Pancreas (tissue), 10 donors: ENCODE measurements at regions not wholly inside any gene's neighbourhood (a gene's known extent, or its start where the extent isn't known, plus 50 kb on each side); places are given as distances from the start of the nearest gene placed in this dataset.
A peak's percentile ranks its signal among the peaks of the same experiment; 100 is the strongest.

Experiments
- ATAC-seq, 4 donors: fragments of 200-7000 bp; cut with Tn5 transposase; one replicate each; pipeline versions ENCODE4 v1.8.0 to v1.9.1; 2020; ENCODE audit warnings: mild to moderate bottlenecking in 4 of 4, moderate library complexity in 4 of 4
- DNase-seq, 6 donors: peaks; one replicate each; pipeline ENCODE4 v3.0.0-alpha.2; 2020
- FAIRE-seq: peaks from 2 replicates; lab custom pipeline; 2012; peaks lifted over from hg19 to GRCh38; lab: Jason Lieb, UNC
- H3K27ac ChIP-seq, 4 donors: fragments of 200-600 bp; sonication (generic); 1 replicate in 3 of 4; 2 replicates in 1 of 4; pipeline versions ENCODE4 v1.5.0 to v1.8.0; 2020
- H3K27me3 ChIP-seq, 4 donors: fragments of 200-600 bp; one replicate each; pipeline ENCODE4 v1.8.0; 2021
- H3K36me3 ChIP-seq, 3 donors: fragments of 200-600 bp; sonication (generic) in 1 of 3; one replicate each; pipeline versions ENCODE4 v1.5.0 to v1.8.0; 2020 to 2021
- H3K4me1 ChIP-seq, 3 donors: fragments of 200-600 bp; one replicate each; pipeline ENCODE4 v1.8.0; 2021
- H3K4me3 ChIP-seq, 4 donors: fragments of 200-600 bp; sonication (generic) in 2 of 4; one replicate each; pipeline versions ENCODE4 v1.5.0 to v1.8.0; 2020 to 2021
- H3K9me3 ChIP-seq, 4 donors: fragments of 200-600 bp; one replicate each; pipeline ENCODE4 v1.8.0; 2021
- WGBS, 2 donors: extraction: QIAGEN DNeasy Blood & Tissue Kit; methylation state at CpG; one replicate each; pipeline ENCODE4 v1.1.7; 2013; 5-methylcytosine and 5-hydroxymethylcytosine counted together
- intact Hi-C, 3 donors: fragments of 100-400 bp; cut with DNase I; formaldehyde crosslinking; loops; one replicate each; pipeline versions ENCODE4 v1.11.1 to v1.14.2; 2022
- TF ChIP-seq, protein P1 (sequence below), 4 donors: fragments of 200-600 bp; sonication (generic) in 3 of 4; IDR thresholded peaks; one replicate each; pipeline versions ENCODE4 v1.5.0 to v1.8.0; 2021; ENCODE audit warnings: antibody characterized with exemption in 4 of 4
- donor health status: healthy with polysubstance abuse.
- donor health status: DM: no; HTN: no; CAD: no; lungs with moderate emphysema.
- donor health status: DM: no; HTN: no; CAD: no.
- donor health status: control.
- donor health status: control.
- donor health status: Bipolar disorder and iron deficiency.
- donor health status: DM: yes; HTN: yes; CAD: no.
- donor health status: DM: no; HTN: no; CAD: no.
- donor health status: DM: no; HTN: no; CAD: no.
- donor health status: DM: yes; HTN: yes; CAD: no.

DNA sequence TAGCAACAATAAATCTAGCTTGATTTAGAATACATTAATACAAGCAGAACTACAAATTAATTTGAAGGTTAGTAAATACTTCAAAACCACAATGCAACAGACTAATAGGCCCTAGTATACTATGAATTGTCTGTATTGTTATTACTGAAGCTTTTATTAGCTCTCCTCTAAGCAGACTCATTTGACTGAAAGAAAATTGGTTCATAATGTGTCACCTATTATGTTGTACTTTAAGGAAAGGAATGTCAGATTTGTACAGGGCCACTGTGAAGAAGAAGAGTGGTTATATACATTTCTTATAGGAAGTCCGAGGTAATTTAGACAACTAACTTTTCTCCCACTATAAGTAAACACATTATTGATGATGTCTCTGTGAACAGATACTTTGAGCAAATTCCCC, 954.5 kb downstream of the ZPLD1 start:
- DNase-seq, result no peak
- WGBS, 2 donors, result 20 to 29% methylated on average over 1 of the region's 1 CpG
- H3K27me3 ChIP-seq, result no peaks in the 10 kb centered on the region
- no peaks in the 10 kb centered on the region for H3K36me3 ChIP-seq
- FAIRE-seq, result no peak
- intact Hi-C loops, result no loop called here
- H3K9me3 ChIP-seq, result no peaks in the 10 kb centered on the region
- no peaks in the 10 kb centered on the region for H3K4me1 ChIP-seq
- H3K4me3 ChIP-seq, result no peak overlapping the region
- H3K27ac ChIP-seq, result no peak overlapping the region
- no peak for ATAC-seq
- TF ChIP-seq, protein P1, sequence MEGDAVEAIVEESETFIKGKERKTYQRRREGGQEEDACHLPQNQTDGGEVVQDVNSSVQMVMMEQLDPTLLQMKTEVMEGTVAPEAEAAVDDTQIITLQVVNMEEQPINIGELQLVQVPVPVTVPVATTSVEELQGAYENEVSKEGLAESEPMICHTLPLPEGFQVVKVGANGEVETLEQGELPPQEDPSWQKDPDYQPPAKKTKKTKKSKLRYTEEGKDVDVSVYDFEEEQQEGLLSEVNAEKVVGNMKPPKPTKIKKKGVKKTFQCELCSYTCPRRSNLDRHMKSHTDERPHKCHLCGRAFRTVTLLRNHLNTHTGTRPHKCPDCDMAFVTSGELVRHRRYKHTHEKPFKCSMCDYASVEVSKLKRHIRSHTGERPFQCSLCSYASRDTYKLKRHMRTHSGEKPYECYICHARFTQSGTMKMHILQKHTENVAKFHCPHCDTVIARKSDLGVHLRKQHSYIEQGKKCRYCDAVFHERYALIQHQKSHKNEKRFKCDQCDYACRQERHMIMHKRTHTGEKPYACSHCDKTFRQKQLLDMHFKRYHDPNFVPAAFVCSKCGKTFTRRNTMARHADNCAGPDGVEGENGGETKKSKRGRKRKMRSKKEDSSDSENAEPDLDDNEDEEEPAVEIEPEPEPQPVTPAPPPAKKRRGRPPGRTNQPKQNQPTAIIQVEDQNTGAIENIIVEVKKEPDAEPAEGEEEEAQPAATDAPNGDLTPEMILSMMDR (IDR thresholded peaks at IDR 0.05), result no peak

DNA sequence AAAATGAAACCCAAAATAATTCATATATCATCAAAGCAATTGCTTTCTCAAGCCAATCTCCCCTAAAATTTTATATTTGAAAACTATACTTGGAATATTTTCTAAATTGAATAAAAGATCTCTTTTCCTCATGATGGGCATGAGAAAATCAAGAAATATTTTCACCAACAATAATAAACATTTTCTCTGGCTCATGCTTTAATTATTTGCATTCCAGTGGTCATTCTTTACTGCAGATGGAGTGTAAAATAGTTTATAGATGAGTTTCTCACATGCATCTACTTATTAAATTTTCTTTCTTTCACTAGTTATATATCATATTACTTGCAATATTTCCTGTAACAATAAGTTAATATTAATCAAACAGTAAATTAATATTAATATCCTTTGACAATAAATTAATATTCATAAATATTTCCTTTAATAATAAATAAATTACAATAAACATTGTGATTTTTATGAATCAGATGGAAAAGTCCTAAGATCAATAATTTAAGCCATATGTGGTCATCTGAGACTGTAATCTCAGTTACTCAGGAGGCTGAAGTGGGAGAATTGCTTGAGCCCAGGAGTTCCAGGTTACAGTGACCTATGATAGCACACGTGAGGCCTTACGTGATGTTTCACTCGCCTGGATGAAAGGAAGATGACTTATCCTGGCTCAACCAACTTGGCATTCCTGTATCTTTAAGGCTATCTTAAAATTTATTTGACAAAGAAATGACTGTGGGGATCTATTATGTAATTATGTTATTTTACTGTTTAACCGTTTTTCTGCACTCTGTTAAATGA, 958.8 kb downstream of the ZPLD1 start:
- 61 to 71% methylated on average over 4 of the region's 4 CpGs for WGBS, 2 donors
- no peaks in the 10 kb centered on the region for H3K27me3 ChIP-seq
- no peak for ATAC-seq
- DNase-seq, result no peak
- peak; percentile 39 for FAIRE-seq
- no peaks in the 10 kb centered on the region for H3K36me3 ChIP-seq
- H3K9me3 ChIP-seq, result no peaks in the 10 kb centered on the region
- intact Hi-C loops, result no loop called here
- no peak overlapping the region for H3K27ac ChIP-seq
- TF ChIP-seq, protein P1 (IDR thresholded peaks at IDR 0.05), result no peak
- no peak overlapping the region for H3K4me3 ChIP-seq
- H3K4me1 ChIP-seq, result no peaks in the 10 kb centered on the region

DNA sequence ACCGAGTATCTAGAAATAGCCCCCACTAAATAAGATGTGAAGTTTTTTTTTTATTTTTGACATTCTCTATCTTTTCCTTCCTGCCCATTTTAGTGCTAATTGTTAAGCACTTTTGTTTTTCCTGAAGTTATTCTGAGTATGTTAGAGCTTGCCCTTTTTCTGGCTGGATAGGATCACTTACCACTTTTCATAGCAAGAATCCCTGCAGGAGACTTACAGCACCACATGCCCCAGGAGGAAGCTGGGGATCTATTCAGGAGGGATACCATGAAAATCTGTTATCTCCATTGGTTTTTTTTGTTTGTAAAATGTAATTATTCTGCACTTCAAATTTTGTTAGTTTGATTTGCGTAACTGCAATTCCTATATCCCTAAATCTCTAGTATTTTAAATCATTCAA, 968.4 kb downstream of the ZPLD1 start:
- H3K27ac ChIP-seq, result no peak overlapping the region
- FAIRE-seq (no peak), ATAC-seq (no peak), DNase-seq (no peak)
- no peak overlapping the region for H3K4me3 ChIP-seq
- H3K27me3 ChIP-seq, result no peaks in the 10 kb centered on the region
- TF ChIP-seq, protein P1 (IDR thresholded peaks at IDR 0.05), result no peak
- H3K36me3 ChIP-seq, result no peaks in the 10 kb centered on the region
- WGBS, 2 donors, result 74 to 85% methylated on average over 2 of the region's 2 CpGs
- no peaks in the 10 kb centered on the region for H3K9me3 ChIP-seq
- no peaks in the 10 kb centered on the region for H3K4me1 ChIP-seq
- intact Hi-C loops, result no loop called here

DNA sequence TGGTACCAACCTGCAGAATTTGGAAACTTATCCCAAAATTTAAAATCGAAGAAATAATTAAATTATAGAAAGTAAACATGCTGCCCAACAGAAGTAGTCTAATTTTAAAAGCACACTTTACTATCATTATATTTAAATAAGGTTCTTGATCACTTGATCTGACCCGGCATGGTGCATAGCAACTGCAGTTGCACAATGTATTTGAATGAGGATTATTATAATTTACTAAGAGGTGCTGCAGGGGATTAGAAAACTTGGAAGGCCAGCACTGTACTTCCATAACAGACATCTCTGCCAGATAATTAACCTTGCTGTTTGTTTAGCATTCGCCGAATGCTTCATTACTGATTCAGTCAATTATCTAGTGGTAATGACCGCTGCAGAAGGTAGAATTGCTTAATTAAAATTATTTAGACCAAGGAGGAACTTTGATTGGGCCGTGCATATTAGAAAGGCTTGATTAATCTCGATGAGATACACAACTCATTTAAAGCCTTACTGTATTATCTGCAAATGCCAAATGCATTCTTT, 971.6 kb downstream of the ZPLD1 start:
- Histone ChIP-seq H3K36me3 (no peaks in the 10 kb centered on the region), H3K4me3 (no peak overlapping the region), H3K4me1 (no peaks in the 10 kb centered on the region), H3K9me3 (no peaks in the 10 kb centered on the region), H3K27ac (no peak overlapping the region), H3K27me3 (no peaks in the 10 kb centered on the region)
- FAIRE-seq (no peak), ATAC-seq (no peak), DNase-seq (no peak)
- TF ChIP-seq, protein P1 (IDR thresholded peaks at IDR 0.05), result no peak
- WGBS, 2 donors, result 62 to 74% methylated on average over 7 of the region's 7 CpGs
- intact Hi-C loops, result no loop called here

DNA sequence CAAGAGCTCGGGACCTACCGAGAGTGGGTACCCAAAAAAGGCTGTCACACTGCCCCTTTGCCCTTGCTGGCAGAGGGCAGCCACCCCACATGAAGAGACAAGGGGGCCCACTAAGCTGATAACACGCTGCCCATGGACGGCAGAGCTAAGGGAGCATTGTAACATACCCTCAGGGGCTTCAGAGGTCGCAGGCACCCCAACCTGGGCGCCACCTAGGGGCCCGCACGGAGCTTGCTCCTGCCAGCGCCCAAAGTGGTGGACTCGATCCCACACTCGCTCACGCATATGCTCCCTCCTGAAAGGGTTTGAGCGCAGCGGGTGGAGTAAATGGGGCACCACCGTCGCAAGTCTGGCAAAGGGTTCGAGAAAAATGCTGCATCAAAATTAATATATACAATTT, 975.4 kb downstream of the ZPLD1 start:
- TF ChIP-seq, protein P1 (IDR thresholded peaks at IDR 0.05), result no peak
- DNase-seq, result peak in 1 of 6 donors; percentile 31
- H3K4me3 ChIP-seq, result no peak overlapping the region
- 57 to 64% methylated on average over 17 of the region's 17 CpGs for WGBS, 2 donors
- no peaks in the 10 kb centered on the region for H3K27me3 ChIP-seq
- intact Hi-C loops, result no loop called here
- FAIRE-seq, result no peak
- no peak for ATAC-seq
- no peaks in the 10 kb centered on the region for H3K4me1 ChIP-seq
- no peak overlapping the region for H3K27ac ChIP-seq
- no peaks in the 10 kb centered on the region for H3K36me3 ChIP-seq
- H3K9me3 ChIP-seq, result no peaks in the 10 kb centered on the region
